A549 (cell line): ENCODE measurements at regions not wholly inside any gene's neighbourhood (a gene's known extent, or its start where the extent isn't known, plus 50 kb on each side); places are given as distances from the start of the nearest gene placed in this dataset.

Experiments used
- ATAC-seq, 2 experiments: fragments of 200-7000 bp in 1 of 2; fragments of >200 bp in 1 of 2; cut with Nextera tagmentation in 1 of 2; cut with Tn5 transposase in 1 of 2; 3 replicates each; pipeline versions ENCODE4 v1.8.0 to v1.9.1; 2018 to 2020; ENCODE audit warnings: mild to moderate bottlenecking in 1 of 2, moderate library complexity in 1 of 2
- CTCF ChIA-PET: fragments of 300-600 bp; sonication (Branson Sonifier 250); formaldehyde crosslinking; extraction: SDS; loops from one replicate; lab custom pipeline; 2021; ENCODE audit warnings: antibody characterized with exemption, inconsistent platforms; lab: Yijun Ruan, JAX
- POLR2A ChIA-PET: fragments of 350-600 bp; formaldehyde crosslinking; extraction: SDS; loops from one replicate; lab custom pipeline; 2021; ENCODE audit warnings: antibody characterized with exemption, inconsistent platforms; lab: Yijun Ruan, JAX
- DNase-seq, 2 experiments: peaks; one replicate each; pipeline versions ENCODE4 v3.0.0 to v3.0.0-alpha.2; 2011 to 2016; ENCODE audit warnings: low read depth in 1 of 2, low spot score in 1 of 2
- FAIRE-seq: peaks from 2 replicates; lab custom pipeline; 2011; peaks lifted over from hg19 to GRCh38; lab: Jason Lieb, UNC
- H3K27ac ChIP-seq, 2 experiments: fragments of >200 bp; sonication (Bioruptor Twin); formaldehyde crosslinking; 3 replicates each; pipeline ENCODE4 v1.5.1; 2016 to 2017
- H3K4me1 ChIP-seq: fragments of >200 bp; sonication (Bioruptor Twin); formaldehyde crosslinking; 3 replicates; pipeline ENCODE4 v1.6.1; 2016
- H3K4me2 ChIP-seq: fragments of >200 bp; sonication (Bioruptor Twin); formaldehyde crosslinking; 3 replicates; pipeline ENCODE4 v1.6.1; 2016
- H3K4me3 ChIP-seq: fragments of >200 bp; sonication (Bioruptor Twin); formaldehyde crosslinking; 3 replicates; pipeline ENCODE4 v1.5.1; 2016
- H3K9me3 ChIP-seq: fragments of >200 bp; sonication (Bioruptor Twin); formaldehyde crosslinking; 3 replicates; pipeline ENCODE4 v1.6.1; 2016
- BCL3 ChIP-seq: fragments of >200 bp; sonication (Bioruptor Twin); formaldehyde crosslinking; IDR thresholded peaks from 3 replicates; pipeline ENCODE4 v1.6.1; 2016
- CHD2 ChIP-seq: fragments of 150-350 bp; IDR thresholded peaks from 2 replicates; pipeline ENCODE4 v1.6.1; 2014; ENCODE audit warnings: low read length; ENCODE audit not compliant: partially characterized antibody
- CHD4 ChIP-seq: fragments of 200-600 bp; sonication (generic); IDR thresholded peaks from 2 replicates; pipeline ENCODE4 v1.6.1; 2016; ENCODE audit warnings: antibody characterized with exemption, mild to moderate bottlenecking, borderline replicate concordance
- E2F6 ChIP-seq: IDR thresholded peaks from 2 replicates; pipeline ENCODE4 v1.6.1; 2012; ENCODE audit warnings: low read depth, borderline replicate concordance
- ELK1 ChIP-seq: fragments of 150-350 bp; IDR thresholded peaks from 2 replicates; pipeline ENCODE4 v1.6.1; 2014; ENCODE audit warnings: low read depth, mild to moderate bottlenecking, low read length
- FOSL2 ChIP-seq, 2 experiments: fragments of 450-650 bp in 1 of 2; fragments of >200 bp in 1 of 2; sonication (Bioruptor Twin) in 1 of 2; formaldehyde crosslinking; IDR thresholded peaks; 2 replicates each; pipeline versions ENCODE4 v1.5.0 to v1.6.1; 2016 to 2020; ENCODE audit warnings: mild to moderate bottlenecking in 1 of 2, moderate library complexity in 1 of 2
- FOXS1 ChIP-seq: fragments of 250-450 bp; sonication (Bioruptor Pico); IDR thresholded peaks from 2 replicates; pipeline ENCODE4 v1.5.0; 2020; ENCODE audit warnings: mild to moderate bottlenecking, moderate library complexity
- GATA3 ChIP-seq: IDR thresholded peaks from 2 replicates; pipeline ENCODE4 v1.6.1; 2012; ENCODE audit warnings: borderline replicate concordance
- HOXB13 ChIP-seq: fragments of 250-450 bp; sonication (Bioruptor Pico); IDR thresholded peaks from 2 replicates; pipeline ENCODE4 v1.5.0; 2020; ENCODE audit warnings: low read depth, mild to moderate bottlenecking, moderate library complexity
- HOXB5 ChIP-seq: fragments of 250-450 bp; sonication (Bioruptor Pico); IDR thresholded peaks from 2 replicates; pipeline ENCODE4 v1.5.0; 2020; ENCODE audit warnings: mild to moderate bottlenecking, moderate library complexity
- KDM1A ChIP-seq: fragments of 200-600 bp; sonication (generic); IDR thresholded peaks from 2 replicates; pipeline ENCODE4 v1.6.1; 2016; ENCODE audit warnings: low read depth, mild to moderate bottlenecking
- KDM5A ChIP-seq: fragments of 200-600 bp; sonication (generic); IDR thresholded peaks from 2 replicates; pipeline ENCODE4 v1.6.1; 2016; ENCODE audit warnings: antibody characterized with exemption, mild to moderate bottlenecking
- MAX ChIP-seq: IDR thresholded peaks from 2 replicates; pipeline ENCODE4 v1.6.1; 2012
- PHF8 ChIP-seq: fragments of 200-600 bp; sonication (generic); IDR thresholded peaks from 2 replicates; pipeline ENCODE4 v1.6.1; 2016; ENCODE audit warnings: low read depth, mild to moderate bottlenecking, antibody characterized with exemption, moderate library complexity, borderline replicate concordance
- POLR2A ChIP-seq: IDR thresholded peaks from 2 replicates; pipeline ENCODE4 v1.6.1; 2012; ENCODE audit warnings: mild to moderate bottlenecking, low read length
- RARB ChIP-seq: fragments of 250-450 bp; sonication (Bioruptor Pico); IDR thresholded peaks from 2 replicates; pipeline ENCODE4 v1.8.0; 2021; ENCODE audit warnings: mild to moderate bottlenecking, moderate library complexity
- REST ChIP-seq: fragments of 200-600 bp; sonication (generic); IDR thresholded peaks from 2 replicates; pipeline ENCODE4 v1.6.1; 2016; ENCODE audit warnings: antibody characterized with exemption, mild to moderate bottlenecking, moderate library complexity
- RFX5 ChIP-seq: fragments of 450-650 bp; IDR thresholded peaks from 2 replicates; pipeline ENCODE4 v1.7.1; 2014; ENCODE audit warnings: antibody characterized with exemption, mild to moderate bottlenecking, moderate library complexity
- SREBF2 ChIP-seq: fragments of 450-650 bp; IDR thresholded peaks from 2 replicates; pipeline ENCODE4 v1.6.1; 2014; ENCODE audit warnings: mild to moderate bottlenecking, moderate library complexity
- TP53 ChIP-seq: fragments of 250-450 bp; sonication (Bioruptor Pico); IDR thresholded peaks from 2 replicates; pipeline ENCODE4 v1.5.0; 2021; ENCODE audit warnings: mild to moderate bottlenecking, moderate library complexity
- USF2 ChIP-seq: fragments of 450-650 bp; IDR thresholded peaks from 2 replicates; pipeline ENCODE4 v1.6.1; 2014; ENCODE audit warnings: antibody characterized with exemption
- ZC3H11A ChIP-seq: fragments of 450-650 bp; IDR thresholded peaks from 2 replicates; pipeline ENCODE4 v1.6.1; 2014; ENCODE audit warnings: antibody characterized with exemption, mild to moderate bottlenecking
- ZFP36 ChIP-seq: fragments of 450-650 bp; IDR thresholded peaks from 2 replicates; pipeline ENCODE4 v1.6.1; 2014; ENCODE audit warnings: borderline replicate concordance; ENCODE audit not compliant: partially characterized antibody
- ZNF302 ChIP-seq: fragments of 250-450 bp; sonication (Bioruptor Pico); IDR thresholded peaks from 2 replicates; pipeline ENCODE4 v1.9.0; 2021; ENCODE audit warnings: inconsistent platforms, mild to moderate bottlenecking, moderate library complexity
- WGBS: methylation state at CpG from one replicate; pipeline ENCODE4 v1.1.6; 2017; ENCODE audit errors: missing lambda C conversion rate; 5-methylcytosine and 5-hydroxymethylcytosine counted together

GRCh38 chr20:39756369-39756768 lies 794.2 kb downstream of the DHX35 start:
- Histone ChIP-seq H3K4me1 (no peaks in the 10 kb centered on the region), H3K9me3 (no peaks in the 10 kb centered on the region), H3K4me3 (no peak overlapping the region), H3K27ac (no peak overlapping the region), H3K4me2 (no peak overlapping the region)
- DNase-seq (no peak), ATAC-seq (no peak), FAIRE-seq (no peak)
- CTCF ChIA-PET = no interaction called here
- WGBS = 0% methylated on average over 1 of the region's 1 CpG
- TF ChIP-seq HOXB5 (CRISPR knock-in tag) (no peak), GATA3 (no peak), E2F6 (no peak), KDM1A (no peak), REST (no peak), PHF8 (no peak), MAX (no peak), CHD4 (no peak), ZFP36 (no peak), BCL3 (no peak), RARB (CRISPR knock-in tag) (no peak), ZC3H11A (no peak), RFX5 (no peak)
- POLR2A ChIA-PET = no interaction called here

- TF ChIP-seq HOXB13 (CRISPR knock-in tag) (no peak), CHD2 (no peak), GATA3 (no peak), FOSL2 (IDR thresholded peaks at IDR 0.05) (no peak), FOSL2 (CRISPR knock-in tag; IDR thresholded peaks at IDR 0.05) (no peak), ZC3H11A (no peak), SREBF2 (no peak), BCL3 (no peak), KDM5A (no peak), POLR2A (no peak), ELK1 (no peak), RARB (CRISPR knock-in tag) (no peak), FOXS1 (CRISPR knock-in tag) (no peak), USF2 (no peak), ZNF302 (no peak), TP53 (no peak)
- ChIA-PET POLR2A (no interaction called here), CTCF (interaction anchor here (0.9 kb wide), 1 partner anchor 8 kb away, joined by 3 read pairs; no protein-coding TSS in a partner anchor)
- DNase-seq (no peak), FAIRE-seq (no peak), ATAC-seq (no peak)
- Histone ChIP-seq H3K9me3 (peaks cover 4% of the 10 kb centered on the region; the same call in 1 of the 3 replicates), H3K4me1 (no peaks in the 10 kb centered on the region), H3K4me3 (no peak overlapping the region), H3K4me2 (no peak overlapping the region), H3K27ac (no peak overlapping the region)
- 0% methylated on average over 4 of the region's 4 CpGs for WGBS
These were observed 790.2 kb downstream of the DHX35 start for GRCh38 chr20:39752262-39752876.
